ENCODE measurements at regions not wholly inside any gene's neighbourhood (a gene's known extent, or its start where the extent isn't known, plus 50 kb on each side); places are given as distances from the start of the nearest gene placed in this dataset.
"Not testable (repeated sequence)": the region's sequence is repeated elsewhere in the genome, so short reads cannot be mapped to it uniquely, and the experiment has no call there.

DNA sequence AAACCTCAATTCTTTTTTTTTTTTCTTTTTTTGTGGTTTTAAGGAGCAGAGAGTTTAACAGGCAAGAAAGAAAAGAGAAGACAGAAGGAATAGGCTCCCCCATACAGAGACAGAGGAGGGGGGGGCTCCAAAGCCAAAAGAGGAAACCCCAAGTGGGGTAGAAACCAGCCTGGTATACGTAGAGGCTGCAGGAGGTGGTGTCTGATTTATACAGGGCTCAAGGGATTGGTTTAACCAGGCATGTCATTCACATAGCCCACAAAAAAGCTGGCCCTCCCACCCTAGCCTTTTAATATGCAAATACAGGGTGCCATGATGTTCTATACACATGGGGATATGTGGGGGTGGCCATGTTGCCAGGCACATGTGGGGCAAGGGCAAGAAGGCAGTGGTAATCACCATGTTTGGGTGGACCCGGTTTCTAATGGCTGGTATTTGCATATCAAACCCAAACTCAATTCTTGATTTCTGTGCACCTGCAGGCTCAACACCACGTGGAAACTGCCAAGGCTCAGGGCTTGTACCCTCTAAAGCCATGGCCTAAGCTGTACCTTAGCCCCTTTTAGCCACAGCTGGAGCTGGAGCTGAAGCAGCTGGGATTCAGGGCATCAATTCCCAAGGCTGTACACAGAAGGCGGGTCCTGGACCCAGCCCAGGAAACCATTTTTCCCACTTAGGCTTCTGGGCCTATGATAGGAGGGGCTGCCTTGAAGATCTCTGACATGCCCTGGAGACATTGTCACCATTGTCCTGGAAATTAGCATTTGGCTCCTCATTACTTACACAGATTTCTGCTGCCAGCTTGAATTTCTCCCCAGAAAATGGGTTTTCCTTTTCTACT lies 170.3 kb downstream of the MAIP1 start:
- no peak for DNase-seq (ENCODE audit: extremely low read depth, insufficient read length)
- TF ChIP-seq, protein P1, sequence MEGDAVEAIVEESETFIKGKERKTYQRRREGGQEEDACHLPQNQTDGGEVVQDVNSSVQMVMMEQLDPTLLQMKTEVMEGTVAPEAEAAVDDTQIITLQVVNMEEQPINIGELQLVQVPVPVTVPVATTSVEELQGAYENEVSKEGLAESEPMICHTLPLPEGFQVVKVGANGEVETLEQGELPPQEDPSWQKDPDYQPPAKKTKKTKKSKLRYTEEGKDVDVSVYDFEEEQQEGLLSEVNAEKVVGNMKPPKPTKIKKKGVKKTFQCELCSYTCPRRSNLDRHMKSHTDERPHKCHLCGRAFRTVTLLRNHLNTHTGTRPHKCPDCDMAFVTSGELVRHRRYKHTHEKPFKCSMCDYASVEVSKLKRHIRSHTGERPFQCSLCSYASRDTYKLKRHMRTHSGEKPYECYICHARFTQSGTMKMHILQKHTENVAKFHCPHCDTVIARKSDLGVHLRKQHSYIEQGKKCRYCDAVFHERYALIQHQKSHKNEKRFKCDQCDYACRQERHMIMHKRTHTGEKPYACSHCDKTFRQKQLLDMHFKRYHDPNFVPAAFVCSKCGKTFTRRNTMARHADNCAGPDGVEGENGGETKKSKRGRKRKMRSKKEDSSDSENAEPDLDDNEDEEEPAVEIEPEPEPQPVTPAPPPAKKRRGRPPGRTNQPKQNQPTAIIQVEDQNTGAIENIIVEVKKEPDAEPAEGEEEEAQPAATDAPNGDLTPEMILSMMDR (IDR thresholded peaks at IDR 0.05; ENCODE audit: insufficient read depth, low read length, poor library complexity, severe bottlenecking): no peak
- Histone ChIP-seq H3K27me3 (replicated peaks; ENCODE audit: control insufficient read depth, insufficient read depth, low read length) (no peaks in the 10 kb centered on the region), H3K4me3 (replicated peaks; ENCODE audit: low read depth, low read length) (no peak overlapping the region), H3K36me3 (ENCODE audit: control insufficient read depth, insufficient read depth, low read length) (no peaks in the 10 kb centered on the region)

DNA sequence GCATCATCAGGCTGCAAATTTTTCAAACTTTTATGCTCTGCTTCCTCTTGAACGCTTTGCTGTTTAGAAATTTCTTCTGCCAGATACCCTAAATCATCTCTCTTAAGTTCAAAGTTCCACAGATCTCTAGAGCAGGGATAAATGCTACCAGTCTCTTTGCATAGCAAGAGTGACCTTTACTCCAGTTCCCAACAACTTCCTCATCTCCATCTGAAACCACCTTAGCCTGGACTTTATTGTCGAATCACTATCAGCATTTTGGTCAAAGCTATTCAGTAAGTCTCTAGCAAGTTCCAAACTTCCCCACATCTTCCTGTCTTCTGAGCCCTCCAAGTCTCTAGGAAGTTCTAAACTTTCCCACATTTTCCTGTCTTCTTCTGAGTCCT lies 170.9 kb downstream of the MAIP1 start:
- H3K27me3 ChIP-seq (replicated peaks; ENCODE audit: control insufficient read depth, insufficient read depth, low read length); DNase-seq (ENCODE audit: extremely low read depth, insufficient read length); H3K36me3 ChIP-seq (ENCODE audit: control insufficient read depth, insufficient read depth, low read length); H3K4me3 ChIP-seq (replicated peaks; ENCODE audit: low read depth, low read length): not testable (repeated sequence)

DNA sequence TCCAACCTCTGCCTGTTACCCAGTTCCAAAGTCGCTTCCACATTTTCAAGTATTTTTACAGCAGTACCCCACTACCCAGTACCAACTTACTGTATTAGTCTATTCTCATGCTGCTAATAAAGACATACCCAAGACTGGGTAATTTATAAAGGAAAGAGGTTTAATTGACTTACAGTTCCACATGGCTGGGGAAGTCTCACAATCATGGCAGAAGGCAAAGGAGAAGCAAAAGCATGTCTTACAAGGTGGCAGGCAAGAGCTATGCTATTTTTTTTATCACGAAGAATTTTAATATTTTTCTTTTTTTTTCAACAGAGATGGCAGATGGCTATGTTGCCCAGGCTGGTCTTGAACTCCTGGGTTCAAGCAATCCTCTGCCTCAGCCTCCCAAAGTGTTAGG lies 171.3 kb downstream of the MAIP1 start:
- not testable (repeated sequence) for H3K36me3 ChIP-seq (ENCODE audit: control insufficient read depth, insufficient read depth, low read length)

DNA sequence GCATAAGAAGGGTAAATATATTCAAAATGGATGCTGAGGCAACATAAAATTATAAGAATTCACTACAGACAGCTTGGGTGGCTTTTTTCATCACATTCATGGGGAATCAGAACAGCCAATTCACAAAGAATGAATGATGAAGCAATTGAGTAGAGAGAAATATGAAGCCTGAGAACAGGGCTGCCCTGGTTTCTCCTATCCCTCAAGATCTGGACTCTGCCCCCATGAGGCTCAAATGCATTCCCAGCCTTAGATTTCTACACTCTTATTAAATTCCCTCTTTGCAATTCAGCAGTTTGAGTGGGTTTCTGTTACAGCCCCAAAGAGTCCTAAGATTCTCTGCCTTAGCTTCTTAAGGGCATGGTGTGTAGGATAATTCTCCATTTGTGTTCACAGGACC lies 172.5 kb downstream of the MAIP1 start:
- Histone ChIP-seq H3K4me3 (replicated peaks; ENCODE audit: low read depth, low read length) (no peak overlapping the region), H3K36me3 (ENCODE audit: control insufficient read depth, insufficient read depth, low read length) (no peaks in the 10 kb centered on the region), H3K27me3 (replicated peaks; ENCODE audit: control insufficient read depth, insufficient read depth, low read length) (no peaks in the 10 kb centered on the region)
- DNase-seq (ENCODE audit: extremely low read depth, insufficient read length): no peak
- TF ChIP-seq, protein P1 (IDR thresholded peaks at IDR 0.05; ENCODE audit: insufficient read depth, low read length, poor library complexity, severe bottlenecking): no peak

More for the DNA sequence above, 171.3 kb downstream of the MAIP1 start:
- not testable (repeated sequence) for H3K27me3 ChIP-seq (replicated peaks; ENCODE audit: control insufficient read depth, insufficient read depth, low read length); DNase-seq (ENCODE audit: extremely low read depth, insufficient read length); H3K4me3 ChIP-seq (replicated peaks; ENCODE audit: low read depth, low read length)

DNA sequence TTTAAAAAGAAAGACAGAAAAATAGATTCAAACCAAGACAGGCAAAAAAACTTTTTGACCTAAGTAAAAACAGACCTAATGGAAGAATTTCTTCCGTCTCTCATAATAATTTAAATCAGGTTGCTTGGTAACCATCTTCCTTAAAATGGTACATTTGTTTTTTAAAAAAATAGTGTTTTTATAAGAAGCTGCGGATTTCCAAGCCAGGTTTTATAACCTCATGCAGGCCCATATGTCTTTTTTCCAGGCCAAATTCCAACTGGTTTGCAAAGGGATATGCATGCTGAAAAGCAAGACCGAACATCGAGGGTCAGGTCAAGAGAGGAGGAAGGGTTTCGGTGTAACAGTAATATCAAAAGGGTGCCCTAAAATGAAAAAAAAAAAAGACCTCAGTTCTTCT lies 172.9 kb downstream of the MAIP1 start:
- Histone ChIP-seq H3K4me3 (replicated peaks; ENCODE audit: low read depth, low read length) (no peak overlapping the region), H3K27me3 (replicated peaks; ENCODE audit: control insufficient read depth, insufficient read depth, low read length) (no peaks in the 10 kb centered on the region), H3K36me3 (ENCODE audit: control insufficient read depth, insufficient read depth, low read length) (no peaks in the 10 kb centered on the region)
- TF ChIP-seq, protein P1 (IDR thresholded peaks at IDR 0.05; ENCODE audit: insufficient read depth, low read length, poor library complexity, severe bottlenecking): no peak
- DNase-seq (ENCODE audit: extremely low read depth, insufficient read length): no peak

DNA sequence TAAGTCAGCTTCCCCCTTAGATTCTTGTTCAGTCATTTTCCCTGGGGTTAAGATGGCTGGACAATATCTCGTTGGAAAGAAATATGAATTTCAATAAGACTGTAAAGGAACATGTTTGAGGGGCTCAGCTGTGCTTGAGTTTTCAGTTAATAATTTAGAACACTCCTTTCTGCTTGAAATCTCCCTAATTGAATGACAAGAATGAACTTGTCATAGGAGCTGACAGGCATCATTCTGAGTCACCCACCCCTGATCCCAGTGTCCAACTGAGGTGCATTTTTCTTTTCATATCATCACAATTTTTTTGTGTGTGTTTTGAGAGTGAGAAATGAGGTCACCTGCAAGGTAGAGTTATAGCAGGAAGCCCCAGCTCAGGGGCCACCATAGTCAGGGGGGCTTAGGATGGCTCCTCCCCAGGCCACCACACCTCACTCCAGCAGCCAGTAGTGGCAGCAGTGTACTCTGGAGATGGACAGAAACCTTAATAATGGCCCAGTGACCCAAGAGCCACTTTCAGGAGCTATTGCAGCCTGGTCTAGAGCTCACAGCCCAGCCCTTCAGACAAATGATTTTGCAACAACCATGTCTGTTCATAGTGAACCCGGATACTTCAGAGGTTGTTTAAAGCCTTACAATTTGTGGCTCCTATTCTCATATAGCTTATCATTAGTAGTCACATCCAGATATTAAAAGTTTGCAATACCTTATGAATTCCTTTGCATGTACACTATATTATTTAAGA lies 174.5 kb downstream of the MAIP1 start:
- no peak overlapping the region for H3K4me3 ChIP-seq (replicated peaks; ENCODE audit: low read depth, low read length)
- H3K36me3 ChIP-seq (ENCODE audit: control insufficient read depth, insufficient read depth, low read length): no peaks in the 10 kb centered on the region
- DNase-seq (ENCODE audit: extremely low read depth, insufficient read length): no peak
- no peaks in the 10 kb centered on the region for H3K27me3 ChIP-seq (replicated peaks; ENCODE audit: control insufficient read depth, insufficient read depth, low read length)
- TF ChIP-seq, protein P1 (IDR thresholded peaks at IDR 0.05; ENCODE audit: insufficient read depth, low read length, poor library complexity, severe bottlenecking): no peak

Data from GM06990 (cell line).